ENCODE measurements at regions not wholly inside any gene's neighbourhood (a gene's known extent, or its start where the extent isn't known, plus 50 kb on each side); places are given as distances from the start of the nearest gene placed in this dataset.

DNA sequence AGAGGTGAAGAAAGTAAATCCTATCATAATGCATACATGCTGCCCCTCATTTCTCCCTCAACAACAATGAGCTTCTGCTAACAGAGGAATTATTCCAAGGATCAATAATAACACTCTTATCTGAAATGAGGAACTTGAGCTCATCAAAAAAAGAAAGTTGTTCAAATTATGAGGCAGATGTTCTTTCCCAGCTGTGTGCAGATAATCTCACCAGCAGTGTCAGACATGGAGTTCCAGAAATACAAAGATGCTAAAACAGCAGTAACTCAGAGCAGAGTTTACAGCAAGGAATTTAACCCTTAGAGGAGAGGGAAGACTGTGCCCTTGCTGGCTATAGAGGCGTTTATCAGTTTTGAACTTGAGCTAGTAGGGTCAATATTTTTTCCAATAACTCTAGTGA, 153.1 kb downstream of the TRIM36 start:
- H3K4me3 Mint-ChIP-seq: no peak overlapping the region
- H3K36me3 Mint-ChIP-seq: no peaks in the 10 kb centered on the region
- no peak for DNase-seq
- H3K9me3 Mint-ChIP-seq: peaks cover 0 to 30% (median 12%) of the 10 kb centered on the region in 7 donors
- peaks cover 0 to 3% (median 0%) of the 10 kb centered on the region in 3 donors for H3K27me3 Mint-ChIP-seq
- no peak for ATAC-seq (ENCODE audit: low read depth in 2 of 2)
- H3K4me1 Mint-ChIP-seq: no peaks in the 10 kb centered on the region
- no peak overlapping the region for H3K27ac Mint-ChIP-seq

DNA sequence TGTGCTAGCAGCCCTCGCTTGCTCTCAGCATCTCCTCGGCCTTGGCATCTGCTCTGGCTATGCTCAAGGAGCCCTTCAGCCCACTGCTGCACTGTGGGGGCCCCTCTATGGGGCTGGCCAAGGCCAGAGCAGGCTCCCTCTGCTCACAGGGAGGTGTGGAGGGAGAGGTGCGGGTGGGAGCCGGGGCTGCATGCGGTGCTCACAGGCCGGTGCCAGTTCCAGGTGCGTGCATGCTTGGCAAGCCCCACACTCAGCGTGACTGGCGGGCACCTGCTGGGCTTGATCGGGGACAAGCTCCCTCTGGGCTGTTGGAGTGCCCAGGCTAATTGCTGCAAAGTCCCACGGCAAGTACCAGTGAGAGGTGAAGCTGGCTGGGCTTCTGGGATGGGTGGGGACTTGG, 170.5 kb downstream of the TRIM36 start:
- no peaks in the 10 kb centered on the region for H3K4me1 Mint-ChIP-seq
- H3K27ac Mint-ChIP-seq: no peak overlapping the region
- no peaks in the 10 kb centered on the region for H3K27me3 Mint-ChIP-seq
- H3K9me3 Mint-ChIP-seq: peaks cover 0 to 10% (median 4%) of the 10 kb centered on the region in 7 donors
- DNase-seq: no peak
- no peak for ATAC-seq (ENCODE audit: low read depth in 2 of 2)
- no peaks in the 10 kb centered on the region for H3K36me3 Mint-ChIP-seq
- no peak overlapping the region for H3K4me3 Mint-ChIP-seq

DNA sequence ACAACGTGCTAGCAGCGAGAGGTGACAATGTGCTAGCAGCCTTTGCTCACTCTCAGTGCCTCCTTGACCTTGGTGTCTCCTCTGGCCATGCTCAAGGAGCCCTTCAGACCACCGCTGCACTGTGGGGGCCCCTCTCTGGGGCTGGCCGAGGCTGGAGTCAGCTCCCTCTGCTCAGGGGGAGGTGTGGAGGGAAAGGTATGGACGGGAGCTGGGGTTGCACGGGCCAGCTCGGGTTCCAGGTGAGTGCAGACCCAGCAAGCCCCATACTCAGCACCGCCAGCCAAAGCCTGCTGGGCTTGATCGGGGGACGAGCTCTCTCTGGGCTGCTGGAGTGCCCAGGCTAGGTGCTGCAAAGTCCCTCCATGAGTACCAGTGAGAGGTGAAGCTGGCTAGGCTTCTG, 180.2 kb downstream of the TRIM36 start:
- Mint-ChIP-seq H3K4me3 (no peak overlapping the region), H3K27me3 (no peaks in the 10 kb centered on the region), H3K9me3 (peaks cover 0 to 7% (median 2%) of the 10 kb centered on the region in 7 donors), H3K36me3 (no peaks in the 10 kb centered on the region), H3K27ac (no peak overlapping the region), H3K4me1 (no peaks in the 10 kb centered on the region)
- DNase-seq (no peak), ATAC-seq (ENCODE audit: low read depth in 2 of 2) (no peak)

DNA sequence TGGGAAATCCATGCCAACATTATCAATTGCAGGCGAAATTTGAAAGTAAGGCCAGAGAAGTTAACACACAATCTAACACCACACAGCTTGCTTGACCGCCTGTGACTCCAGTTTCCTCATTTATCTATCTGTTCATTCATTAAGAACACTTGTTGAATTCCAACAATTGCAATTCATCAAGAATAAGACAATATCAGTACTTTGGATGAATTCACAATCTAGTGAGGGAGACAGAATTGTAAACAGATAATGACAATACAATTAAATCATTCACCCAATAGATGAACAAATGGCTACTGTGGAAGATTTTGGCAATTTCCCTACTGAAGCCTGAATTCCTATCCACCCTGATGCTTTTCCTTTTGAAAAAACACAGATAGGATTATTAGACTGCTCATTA, 181.6 kb downstream of the TRIM36 start:
- Mint-ChIP-seq H3K9me3 (peaks cover 0 to 7% (median 2%) of the 10 kb centered on the region in 7 donors), H3K4me1 (no peaks in the 10 kb centered on the region), H3K27ac (no peak overlapping the region), H3K36me3 (no peaks in the 10 kb centered on the region), H3K27me3 (no peaks in the 10 kb centered on the region), H3K4me3 (no peak overlapping the region)
- ATAC-seq (ENCODE audit: low read depth in 2 of 2) (no peak), DNase-seq (no peak)

DNA sequence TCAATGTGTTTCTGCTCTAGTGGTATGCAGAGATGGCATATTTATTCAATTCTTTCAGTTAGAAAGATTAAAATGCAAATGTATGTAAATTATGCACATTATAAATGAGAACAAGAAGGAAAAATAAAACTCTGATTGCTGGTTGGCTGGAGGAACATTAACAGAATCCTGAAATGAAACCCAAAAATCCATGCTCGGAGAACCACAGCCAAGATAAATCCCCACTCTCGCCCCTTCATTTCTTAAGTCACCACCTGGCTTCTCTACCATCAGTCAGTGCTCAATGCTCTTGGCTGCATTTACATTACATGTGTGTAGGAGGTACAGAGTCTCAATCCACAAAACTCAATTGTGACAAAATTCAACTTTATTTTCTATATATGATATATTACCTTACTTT, 184.9 kb downstream of the TRIM36 start:
- Mint-ChIP-seq H3K27ac (no peak overlapping the region), H3K4me3 (no peak overlapping the region), H3K36me3 (no peaks in the 10 kb centered on the region), H3K27me3 (peaks cover 0 to 4% (median 0%) of the 10 kb centered on the region in 3 donors), H3K4me1 (no peaks in the 10 kb centered on the region), H3K9me3 (peaks cover 0 to 4% (median 0%) of the 10 kb centered on the region in 7 donors)
- DNase-seq (no peak), ATAC-seq (ENCODE audit: low read depth in 2 of 2) (no peak)

DNA sequence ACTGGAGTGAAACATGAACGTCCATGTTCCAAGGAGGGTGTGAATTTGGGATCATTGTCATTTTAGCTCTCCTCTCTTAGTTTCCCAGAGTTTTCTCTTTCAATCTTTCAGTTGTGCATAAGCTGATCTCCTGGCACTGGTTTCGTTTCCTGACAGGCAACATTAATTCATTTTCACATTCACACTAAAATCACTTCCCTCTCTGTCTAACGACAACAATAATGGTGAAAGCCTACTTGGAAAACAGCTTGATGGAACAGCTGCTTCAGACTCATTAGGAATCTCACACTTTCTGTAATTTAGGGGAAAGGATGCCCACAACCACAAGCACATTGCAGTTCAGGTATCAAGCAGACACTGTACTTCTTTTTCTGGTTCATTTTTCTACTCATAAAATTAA, 188.6 kb downstream of the TRIM36 start:
- Mint-ChIP-seq H3K4me1 (no peaks in the 10 kb centered on the region), H3K27ac (no peak overlapping the region)
- no peak for DNase-seq

DNA sequence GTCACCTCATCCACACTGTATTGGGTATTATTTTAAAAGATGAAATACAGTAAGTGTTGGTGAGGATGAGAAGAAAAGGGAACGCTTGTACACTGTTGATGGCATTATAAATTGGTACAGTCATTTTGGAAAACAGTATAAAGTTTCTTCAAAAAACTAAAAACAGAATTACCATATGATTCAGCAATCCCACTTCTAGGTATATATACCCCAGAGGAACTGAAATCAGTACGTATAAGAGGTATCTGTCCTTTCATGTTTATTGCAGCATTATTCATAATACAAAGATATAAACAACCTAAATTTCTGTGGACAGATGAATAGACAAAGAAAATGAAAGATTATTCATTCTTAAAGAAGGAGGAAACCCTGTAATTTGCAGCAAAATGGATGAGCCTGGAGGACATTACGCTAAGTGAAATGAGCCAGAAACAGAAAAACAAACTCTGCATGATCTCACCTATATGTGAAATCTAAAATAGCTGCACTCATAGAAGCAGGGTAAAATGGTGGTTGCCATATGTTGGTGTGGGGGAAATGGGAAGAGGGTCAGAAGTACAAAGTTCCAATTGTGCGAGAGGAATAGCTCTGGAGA, 191.6 kb downstream of the TRIM36 start:
- Mint-ChIP-seq H3K27me3 (peaks cover 0 to 4% (median 0%) of the 10 kb centered on the region in 3 donors), H3K36me3 (no peaks in the 10 kb centered on the region), H3K27ac (no peak overlapping the region), H3K4me3 (no peak overlapping the region), H3K9me3 (peaks cover 0 to 8% (median 0%) of the 10 kb centered on the region in 7 donors), H3K4me1 (no peaks in the 10 kb centered on the region)
- DNase-seq: no peak
- no peak for ATAC-seq (ENCODE audit: low read depth in 2 of 2)

More for the DNA sequence above, 188.6 kb downstream of the TRIM36 start:
- Mint-ChIP-seq H3K27me3 (peaks cover 0 to 4% (median 0%) of the 10 kb centered on the region in 3 donors), H3K4me3 (no peak overlapping the region), H3K9me3 (peaks cover 0 to 8% (median 0%) of the 10 kb centered on the region in 7 donors), H3K36me3 (no peaks in the 10 kb centered on the region)
- ATAC-seq (ENCODE audit: low read depth in 2 of 2): no peak

DNA sequence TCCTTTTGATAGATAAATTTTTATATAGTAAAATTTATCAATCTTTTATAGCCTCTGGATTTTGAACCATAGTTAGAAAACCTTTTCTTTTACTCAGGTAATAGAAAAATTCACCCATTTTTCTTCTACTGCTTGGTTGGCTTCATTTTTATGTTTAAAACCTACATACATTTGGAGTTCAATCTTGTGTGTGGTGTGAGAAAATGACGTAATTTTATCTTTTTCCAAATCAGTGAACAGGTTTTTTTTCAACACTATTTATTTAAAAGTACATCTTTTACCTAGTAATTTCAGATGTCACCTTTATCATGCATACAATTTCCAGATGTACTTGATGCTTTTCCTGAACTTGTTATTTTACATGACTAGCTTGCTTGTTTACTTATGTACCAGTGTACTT, 200.2 kb downstream of the TRIM36 start:
- Mint-ChIP-seq H3K4me1 (no peaks in the 10 kb centered on the region), H3K36me3 (no peaks in the 10 kb centered on the region), H3K27me3 (no peaks in the 10 kb centered on the region), H3K27ac (no peak overlapping the region), H3K9me3 (peaks cover 0 to 32% (median 3%) of the 10 kb centered on the region in 7 donors), H3K4me3 (no peak overlapping the region)
- ATAC-seq (ENCODE audit: low read depth in 2 of 2) (no peak), DNase-seq (no peak)

DNA sequence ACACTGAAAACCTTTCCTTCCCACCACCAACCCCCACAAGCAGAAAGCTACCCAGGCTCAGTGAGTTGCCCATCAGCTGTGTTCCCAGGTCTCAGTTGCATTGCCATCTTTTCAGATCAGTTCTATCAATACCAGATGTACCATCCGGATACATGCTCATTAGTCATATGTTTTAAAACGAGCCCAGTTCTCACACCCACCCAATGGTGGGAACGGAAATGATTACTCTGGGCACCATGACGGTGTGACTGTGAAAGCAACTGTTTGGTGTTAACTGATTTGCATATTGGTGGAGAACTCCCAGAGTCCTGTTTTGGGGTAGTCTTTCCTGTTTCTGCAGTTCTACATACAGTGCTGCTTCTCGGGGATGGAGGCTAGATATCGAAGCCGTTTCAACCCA, 212.3 kb downstream of the TRIM36 start:
- Mint-ChIP-seq H3K27me3 (peaks cover 0 to 6% (median 0%) of the 10 kb centered on the region in 3 donors), H3K9me3 (peaks cover 1 to 14% (median 6%) of the 10 kb centered on the region in 7 donors), H3K36me3 (no peaks in the 10 kb centered on the region), H3K4me3 (no peak overlapping the region), H3K27ac (peak overlapping the region in 2 of 6 donors; percentile 4 to 70), H3K4me1 (peaks cover 0 to 7% (median 5%) of the 10 kb centered on the region in 3 donors)
- DNase-seq: no peak
- peak; percentile 74 to 76 for ATAC-seq (ENCODE audit: low read depth in 2 of 2)

DNA sequence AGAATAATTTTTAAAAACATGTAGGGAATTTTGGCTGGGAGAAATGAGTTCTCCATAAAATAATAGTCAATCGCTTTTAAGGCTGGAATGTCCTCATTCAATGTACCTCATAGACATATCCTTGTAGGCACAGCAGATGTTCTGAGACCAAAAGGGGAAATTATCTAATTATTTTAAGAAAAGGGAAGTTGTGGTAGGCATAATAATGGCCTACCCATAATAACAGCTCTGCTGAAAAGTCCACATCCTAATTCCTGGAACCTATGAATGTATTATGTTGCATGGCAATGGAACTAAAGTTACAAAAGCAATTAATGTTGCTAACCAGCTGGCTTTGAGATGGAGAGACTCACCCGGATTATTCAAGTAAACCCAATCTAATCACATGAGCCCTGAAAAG, 216.1 kb downstream of the TRIM36 start:
- peak; percentile 59 to 69 for ATAC-seq (ENCODE audit: low read depth in 2 of 2)
- no peaks in the 10 kb centered on the region for H3K36me3 Mint-ChIP-seq
- peaks cover 0 to 4% (median 0%) of the 10 kb centered on the region in 3 donors for H3K27me3 Mint-ChIP-seq
- peaks cover 0 to 7% (median 5%) of the 10 kb centered on the region in 3 donors for H3K4me1 Mint-ChIP-seq
- no peak for DNase-seq
- no peak overlapping the region for H3K27ac Mint-ChIP-seq
- peaks cover 0 to 11% (median 5%) of the 10 kb centered on the region in 7 donors for H3K9me3 Mint-ChIP-seq
- H3K4me3 Mint-ChIP-seq: no peak overlapping the region

DNA sequence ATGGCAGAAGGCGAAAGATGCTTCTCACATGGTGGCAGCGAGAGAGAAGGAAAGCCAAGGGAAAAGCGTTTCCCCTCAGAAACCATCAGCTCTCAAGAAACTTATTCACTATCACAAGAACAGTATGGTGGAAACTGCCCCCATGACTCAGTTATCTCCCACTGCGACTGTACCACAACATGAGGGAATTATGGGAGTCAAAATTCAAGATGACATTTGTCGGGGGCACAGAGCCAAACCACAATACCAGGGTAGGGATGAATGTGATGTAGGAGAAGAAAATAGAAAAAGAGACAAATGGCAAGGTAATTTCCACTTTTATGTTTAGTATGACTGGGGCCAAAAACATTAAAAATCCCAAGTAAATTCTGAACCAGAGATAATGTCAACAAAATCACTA, 216.8 kb downstream of the TRIM36 start:
- Mint-ChIP-seq H3K9me3 (peaks cover 0 to 11% (median 5%) of the 10 kb centered on the region in 7 donors), H3K4me1 (peaks cover 0 to 7% (median 5%) of the 10 kb centered on the region in 3 donors), H3K27me3 (peaks cover 0 to 4% (median 0%) of the 10 kb centered on the region in 3 donors), H3K27ac (peak overlapping the region in 1 of 6 donors; percentile 26), H3K36me3 (no peaks in the 10 kb centered on the region), H3K4me3 (peak overlapping the region in 1 of 8 donors; percentile 36)
- no peak for DNase-seq
- ATAC-seq (ENCODE audit: low read depth in 2 of 2): no peak

DNA sequence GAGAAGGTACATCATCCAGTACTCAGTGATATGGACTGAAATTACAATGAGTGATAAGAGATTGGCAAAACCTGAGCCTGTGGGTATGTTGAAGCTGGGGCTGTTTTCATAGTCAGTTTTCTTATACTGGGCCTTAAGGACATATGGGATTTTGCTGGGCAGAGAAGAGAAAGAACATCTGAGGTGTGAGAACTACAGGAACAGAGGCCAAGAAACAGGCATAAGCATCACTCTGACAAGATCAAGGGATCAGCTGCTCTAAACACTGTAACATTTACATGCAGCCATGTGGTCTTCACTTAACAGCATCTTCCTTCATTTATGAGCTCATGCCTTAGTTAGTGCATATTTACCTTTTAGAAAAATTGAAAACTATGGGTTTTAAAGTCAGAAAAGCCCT, 220.0 kb downstream of the TRIM36 start:
- H3K27me3 Mint-ChIP-seq: peaks cover 0 to 4% (median 0%) of the 10 kb centered on the region in 3 donors
- ATAC-seq (ENCODE audit: low read depth in 2 of 2): no peak
- H3K27ac Mint-ChIP-seq: no peak overlapping the region
- no peak for DNase-seq
- no peak overlapping the region for H3K4me3 Mint-ChIP-seq
- H3K9me3 Mint-ChIP-seq: peaks cover 0 to 5% (median 0%) of the 10 kb centered on the region in 7 donors
- no peaks in the 10 kb centered on the region for H3K36me3 Mint-ChIP-seq
- peaks cover 0 to 7% (median 5%) of the 10 kb centered on the region in 3 donors for H3K4me1 Mint-ChIP-seq

DNA sequence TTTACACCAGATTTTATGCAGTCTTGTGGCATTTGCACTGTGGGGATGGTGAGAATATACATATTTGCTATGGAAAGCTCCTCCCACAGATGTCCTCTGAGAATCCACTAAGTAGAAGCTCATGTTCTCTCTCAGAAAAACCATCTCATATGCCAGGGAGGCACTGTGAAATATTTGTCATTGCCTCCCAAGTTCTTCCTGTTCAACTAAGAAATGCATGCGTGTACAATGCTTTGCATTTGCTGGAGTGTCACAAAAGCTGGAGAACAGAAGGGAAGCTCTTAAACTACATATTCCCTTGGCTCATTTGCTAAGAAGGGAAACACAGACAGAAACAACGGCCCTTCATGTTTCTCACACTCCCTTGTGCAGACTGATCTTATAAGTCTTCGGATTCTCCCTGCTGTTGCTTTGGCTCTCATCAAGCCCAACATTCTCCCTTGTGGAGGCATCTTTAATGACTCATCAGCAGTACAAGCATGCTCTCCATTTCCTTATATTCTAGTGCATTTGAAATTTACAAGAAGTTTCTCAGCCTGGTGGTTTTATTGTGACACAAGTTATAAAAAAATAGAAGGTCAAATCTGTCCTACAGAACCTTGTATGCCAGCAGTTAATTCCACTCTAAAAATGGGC, 220.6 kb downstream of the TRIM36 start:
- Mint-ChIP-seq H3K27me3 (peaks cover 0 to 4% (median 0%) of the 10 kb centered on the region in 3 donors), H3K4me1 (peaks cover 0 to 4% (median 4%) of the 10 kb centered on the region in 3 donors), H3K9me3 (peaks cover 0 to 5% (median 0%) of the 10 kb centered on the region in 7 donors), H3K36me3 (no peaks in the 10 kb centered on the region), H3K27ac (no peak overlapping the region), H3K4me3 (no peak overlapping the region)
- no peak for ATAC-seq (ENCODE audit: low read depth in 2 of 2)
- DNase-seq: no peak

DNA sequence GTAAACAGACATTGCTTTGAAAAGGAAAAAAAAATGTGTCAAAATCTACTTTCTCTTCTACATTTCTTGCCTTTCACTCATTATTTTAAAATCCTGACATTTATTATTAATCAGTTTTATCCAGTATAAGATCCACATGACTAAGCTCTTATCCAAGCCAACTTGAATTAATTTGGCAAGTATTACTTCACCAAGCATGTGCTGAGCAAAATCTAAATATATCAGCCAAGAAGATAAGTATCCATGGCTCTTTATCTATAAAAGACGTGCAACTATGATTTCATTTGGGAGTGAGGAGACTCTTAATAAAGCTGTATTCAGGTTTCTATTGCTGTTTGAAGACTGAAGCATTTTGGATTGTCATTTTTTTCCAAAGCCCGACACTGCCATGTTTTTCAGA, 221.3 kb downstream of the TRIM36 start:
- Mint-ChIP-seq H3K36me3 (no peaks in the 10 kb centered on the region), H3K4me1 (peaks cover 0 to 3% (median 0%) of the 10 kb centered on the region in 3 donors), H3K9me3 (peaks cover 0 to 5% (median 2%) of the 10 kb centered on the region in 7 donors), H3K27ac (no peak overlapping the region), H3K27me3 (peaks cover 0 to 4% (median 0%) of the 10 kb centered on the region in 3 donors), H3K4me3 (no peak overlapping the region)
- no peak for DNase-seq
- ATAC-seq (ENCODE audit: low read depth in 2 of 2): no peak
